Erythroblast (primary cell): ENCODE measurements at regions not wholly inside any gene's neighbourhood (a gene's known extent, or its start where the extent isn't known, plus 50 kb on each side); places are given as distances from the start of the nearest gene placed in this dataset.
"Not testable (repeated sequence)": the region's sequence is repeated elsewhere in the genome, so short reads cannot be mapped to it uniquely, and the experiment has no call there.

Source experiments
- DNase-seq, 2 experiments: peaks; one replicate each; lab custom pipeline; 2025; lab: John Stamatoyannopoulos, UW
- GATA1 ChIP-seq: IDR thresholded peaks from 2 replicates; pipeline ENCODE4 v1.6.1; 2011; ENCODE audit warnings: low read depth, mild to moderate bottlenecking, control low read depth, low read length, moderate library complexity
- POLR2A ChIP-seq: IDR thresholded peaks from 2 replicates; pipeline ENCODE4 v1.6.1; 2011; ENCODE audit warnings: mild to moderate bottlenecking, low read length

DNA sequence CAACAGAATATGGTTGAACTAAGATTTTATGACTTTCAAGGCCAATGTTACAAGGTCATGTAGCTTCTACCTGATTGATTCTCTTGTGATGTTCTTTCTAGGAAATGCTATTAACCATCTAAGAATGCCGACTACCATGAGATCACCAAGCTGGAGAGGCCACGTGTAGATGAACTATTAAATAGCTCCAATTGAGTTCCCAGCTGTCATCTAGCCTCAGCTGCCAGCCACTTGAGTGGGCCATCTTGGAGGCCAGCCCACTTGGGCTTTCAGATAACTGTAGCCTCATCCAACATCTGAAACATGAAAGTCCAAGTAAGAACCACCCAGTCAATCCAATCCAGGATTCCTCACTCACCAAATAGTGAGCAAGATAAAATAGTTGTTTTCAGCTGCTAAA is 376.9 kb upstream of the TMEFF2 start:
- DNase-seq = no peak
- TF ChIP-seq POLR2A = no peak
- TF ChIP-seq GATA1 = no peak

DNA sequence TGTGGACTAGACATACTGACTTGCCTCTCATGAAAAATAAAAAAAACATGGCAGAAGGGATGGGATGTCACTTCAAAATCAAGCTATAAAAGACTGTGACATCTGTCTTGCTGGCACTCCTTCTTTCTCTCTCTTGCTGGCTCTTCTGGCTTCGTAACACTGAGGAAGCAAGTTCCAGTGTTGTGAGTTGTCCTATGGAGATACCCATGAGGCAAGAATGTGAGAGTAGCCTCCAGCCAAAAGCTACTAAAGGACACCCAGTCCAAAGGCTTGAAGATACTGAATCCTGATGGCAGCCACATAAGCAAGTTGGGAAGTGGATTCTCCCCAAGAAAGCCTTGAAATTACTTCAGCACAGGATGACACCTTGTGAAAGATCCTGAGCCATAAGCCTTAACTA is 376.1 kb upstream of the TMEFF2 start:
- TF ChIP-seq GATA1 = no peak
- TF ChIP-seq POLR2A = no peak
- DNase-seq = no peak

DNA sequence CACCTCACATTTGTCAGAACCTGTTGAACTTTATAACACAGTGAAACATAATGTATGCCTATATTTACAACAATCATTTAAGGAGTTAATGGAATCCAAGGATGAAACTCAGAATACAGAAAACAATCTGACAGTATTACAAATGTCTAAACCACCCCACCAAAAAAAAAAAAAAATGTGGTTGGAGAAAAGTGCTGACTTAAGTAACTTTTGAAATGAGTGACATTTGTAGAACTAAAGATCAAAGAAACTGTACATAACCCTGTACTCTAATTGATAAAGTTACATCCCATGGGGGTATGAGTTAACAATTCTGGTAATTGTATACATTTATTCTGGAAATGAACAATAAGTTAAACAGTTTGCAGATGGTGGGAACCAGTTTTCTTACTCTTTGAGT is 372.1 kb upstream of the TMEFF2 start:
- DNase-seq = no peak
- TF ChIP-seq POLR2A (no peak), GATA1 (no peak)

DNA sequence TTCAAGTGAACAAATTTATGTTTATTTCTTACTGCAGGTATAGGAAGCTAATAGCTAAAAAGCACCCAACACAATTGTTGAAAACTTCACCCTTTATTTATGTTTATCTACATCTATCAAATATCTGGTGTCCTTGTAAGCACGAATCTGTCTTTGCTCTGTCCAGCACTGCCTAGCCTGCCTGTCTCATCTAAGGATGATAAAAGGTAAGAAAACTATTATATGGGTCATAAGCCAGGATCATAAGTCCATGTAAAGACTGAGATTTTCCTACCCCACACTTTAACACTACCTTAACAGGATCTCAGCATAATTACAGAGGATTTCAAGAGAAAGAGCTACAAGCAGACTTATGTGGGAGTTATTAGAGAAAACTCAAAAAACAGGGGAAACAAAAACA is 365.6 kb upstream of the TMEFF2 start:
- DNase-seq = no peak

DNA sequence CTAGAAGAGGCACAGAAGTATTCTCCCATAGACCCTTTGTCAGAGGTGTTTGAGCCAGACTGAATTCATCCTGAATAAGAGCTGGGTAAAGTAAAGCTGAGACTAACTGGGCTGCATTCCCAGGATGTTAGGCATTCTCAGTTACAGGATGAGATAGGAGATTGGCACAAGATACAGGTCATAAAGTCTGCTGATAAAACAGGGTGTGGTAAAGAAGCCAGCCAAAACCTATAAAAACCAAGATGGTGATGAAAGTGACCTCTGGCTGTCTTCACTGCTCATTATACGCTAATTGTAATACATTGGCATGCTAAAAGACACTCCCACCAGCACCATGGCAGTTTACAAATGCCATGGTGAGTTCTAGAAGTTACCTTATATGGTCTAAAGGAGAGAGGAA is 364.9 kb upstream of the TMEFF2 start:
- DNase-seq = no peak
- TF ChIP-seq GATA1 = no peak
- no peak for TF ChIP-seq POLR2A

More for the DNA sequence above, 365.6 kb upstream of the TMEFF2 start:
- TF ChIP-seq POLR2A = no peak
- TF ChIP-seq GATA1 = no peak

DNA sequence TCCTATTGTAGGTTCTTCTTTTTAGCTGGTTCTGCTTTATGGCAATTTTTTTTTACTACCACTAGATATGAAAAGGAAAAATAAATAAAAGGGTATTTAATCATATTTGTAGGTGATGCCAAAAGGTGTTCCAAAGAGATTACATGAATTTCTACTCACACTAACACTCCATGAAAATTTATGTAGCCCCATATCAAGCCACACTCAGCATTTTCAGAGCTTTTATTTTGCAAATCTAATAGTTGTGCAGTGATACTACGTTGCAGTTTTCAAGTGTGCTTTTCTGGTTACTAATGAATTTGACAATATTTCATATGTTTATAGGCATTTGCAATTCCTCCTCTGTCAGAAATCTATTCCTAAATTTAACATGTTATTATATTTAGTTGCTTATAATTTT is 363.9 kb upstream of the TMEFF2 start:
- TF ChIP-seq GATA1 (no peak), POLR2A (no peak)
- no peak for DNase-seq

DNA sequence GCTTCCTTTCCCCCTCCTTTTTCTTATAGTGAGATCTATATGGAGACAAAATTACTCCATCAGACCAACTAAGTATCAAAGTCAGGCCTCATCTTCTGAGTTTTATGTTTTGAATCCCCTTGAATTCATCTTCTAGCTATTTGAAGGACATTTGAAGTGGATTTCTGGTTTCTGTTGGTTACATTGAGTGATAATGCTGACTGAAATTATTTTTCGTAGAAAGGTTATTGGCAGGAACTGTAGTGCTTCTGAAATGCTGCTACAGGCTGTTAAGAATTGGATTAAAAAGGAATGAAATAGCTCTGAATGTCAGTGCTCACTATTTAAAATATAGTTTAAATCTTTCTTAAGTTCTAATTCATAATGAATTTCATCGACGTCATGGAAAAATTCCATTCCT is 361.0 kb upstream of the TMEFF2 start:
- DNase-seq = no peak
- TF ChIP-seq POLR2A (no peak), GATA1 (no peak)

DNA sequence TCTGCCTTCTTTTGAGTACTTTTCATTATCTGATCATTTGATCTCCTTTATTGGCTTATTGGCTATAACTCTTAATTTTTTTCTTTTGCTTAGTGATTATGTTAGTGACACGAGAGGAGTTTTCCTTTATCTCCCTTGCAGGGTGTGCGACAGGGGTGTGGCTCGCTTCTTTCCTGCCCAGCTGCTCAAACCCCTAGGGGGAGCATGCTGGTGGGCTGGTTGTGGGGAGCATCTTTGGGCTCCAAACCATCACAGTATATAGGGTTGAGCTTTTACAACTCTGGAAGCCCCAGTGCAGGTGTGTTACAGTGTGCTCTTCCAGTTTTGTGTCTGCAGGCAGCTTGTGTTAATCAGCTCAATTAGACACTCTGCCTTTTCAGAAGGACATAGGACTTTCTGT is 357.0 kb upstream of the TMEFF2 start:
- no peak for DNase-seq
- TF ChIP-seq POLR2A = no peak
- no peak for TF ChIP-seq GATA1

DNA sequence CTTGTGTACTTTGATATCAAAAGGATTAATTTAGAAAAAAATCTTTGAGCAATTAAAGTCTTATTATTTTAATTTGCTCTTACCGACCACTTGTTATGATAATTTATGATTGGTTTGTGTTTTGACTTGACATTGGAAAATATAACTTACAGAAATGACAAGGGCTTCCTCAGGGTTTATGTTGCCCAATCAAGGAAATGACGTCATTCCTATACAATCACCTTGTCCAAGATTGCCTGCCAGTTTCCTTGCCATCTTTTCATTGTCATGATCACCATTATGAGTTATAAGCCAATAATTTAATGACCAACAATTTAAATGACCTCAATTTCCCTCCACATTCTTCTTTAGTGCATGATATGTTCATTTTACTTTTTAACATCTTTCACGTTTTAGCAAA is 351.8 kb upstream of the TMEFF2 start:
- TF ChIP-seq GATA1 = no peak
- no peak for TF ChIP-seq POLR2A
- DNase-seq = no peak

DNA sequence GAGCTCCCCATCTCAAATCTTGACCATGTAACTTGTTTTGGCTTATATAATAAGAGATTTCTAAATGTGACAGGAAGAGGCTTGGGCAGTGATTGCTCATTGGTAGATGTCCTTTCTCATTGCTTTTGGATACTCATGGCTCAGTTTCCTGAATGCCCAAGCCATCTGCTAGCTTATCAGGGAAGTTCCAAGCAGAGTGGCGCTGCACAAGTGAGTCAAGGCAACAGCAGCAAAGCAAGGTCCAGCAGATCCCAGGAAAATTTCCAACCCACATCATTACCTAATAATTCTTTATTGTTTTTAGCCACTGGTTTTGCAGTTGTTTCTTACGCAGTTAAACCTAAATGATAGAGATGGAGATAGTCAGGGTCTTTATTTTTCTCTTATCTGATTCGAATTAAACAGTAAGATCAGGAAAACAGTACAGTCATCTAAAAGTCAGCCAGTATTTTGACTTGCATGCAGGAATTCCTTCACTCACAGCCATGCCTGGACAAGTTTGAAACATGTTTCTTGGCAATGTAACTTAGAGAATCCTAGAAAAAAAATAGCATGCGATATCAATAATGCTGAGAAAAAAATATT is 349.7 kb upstream of the TMEFF2 start:
- DNase-seq = no peak
- TF ChIP-seq GATA1 = no peak
- TF ChIP-seq POLR2A = no peak

DNA sequence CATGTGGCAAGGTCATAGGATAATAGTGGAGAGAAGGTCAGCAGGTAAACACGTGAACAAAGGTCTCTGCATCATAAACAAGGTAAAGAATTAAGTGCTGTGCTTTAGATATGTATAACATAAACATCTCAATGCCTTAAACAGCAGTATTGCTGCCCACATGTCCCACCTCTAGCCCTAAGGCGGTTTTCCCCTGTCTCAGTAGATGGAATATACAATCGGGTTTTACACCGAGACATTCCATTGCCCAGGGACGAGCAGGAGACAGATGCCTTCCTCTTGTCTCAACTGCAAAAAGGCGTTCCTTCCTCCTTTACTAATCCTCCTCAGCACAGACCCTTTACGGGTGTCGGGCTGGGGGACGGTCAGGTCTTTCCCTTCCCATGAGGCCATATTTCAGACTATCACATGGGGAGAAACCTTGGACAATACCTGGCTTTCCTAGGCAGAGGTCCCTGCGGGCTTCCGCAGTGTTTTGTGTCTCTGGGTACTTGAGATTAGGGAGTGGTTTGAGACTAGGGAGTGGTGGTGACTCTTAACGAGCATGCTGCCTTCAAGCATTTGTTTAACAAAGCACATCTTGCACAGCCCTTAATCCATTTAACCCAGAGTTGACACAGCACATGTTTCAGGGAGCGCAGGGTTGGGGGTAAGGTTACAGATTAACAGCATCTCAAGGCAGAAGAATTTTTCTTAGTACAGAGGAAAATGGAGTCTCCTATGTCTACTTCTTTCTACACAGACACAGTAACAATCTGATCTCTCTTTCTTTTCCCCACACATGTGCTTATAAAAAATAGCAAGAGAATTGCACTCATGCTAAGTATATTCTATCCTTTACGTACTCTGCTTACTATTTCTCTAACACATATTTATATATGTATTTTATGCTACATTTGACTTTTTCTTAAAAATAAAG is 347.7 kb upstream of the TMEFF2 start:
- DNase-seq = not testable (repeated sequence)

DNA sequence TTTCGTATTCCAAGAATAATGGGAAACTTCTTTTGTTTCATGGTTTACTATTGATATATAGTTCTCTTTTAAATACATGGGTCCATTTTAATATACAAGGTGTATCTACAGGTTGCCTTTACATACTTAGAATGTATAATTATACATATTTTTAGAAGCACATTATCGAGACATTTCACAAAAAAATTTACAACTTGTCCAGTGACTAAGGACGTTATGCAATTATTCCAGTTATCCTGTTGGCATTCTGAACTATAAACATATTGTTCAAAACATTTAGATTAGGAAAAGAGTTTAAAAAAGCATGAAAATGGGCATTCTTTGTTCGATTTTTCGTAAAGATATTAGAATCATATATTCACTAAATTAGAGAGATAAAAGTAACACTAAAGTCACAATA is 344.6 kb upstream of the TMEFF2 start:
- no peak for DNase-seq
- TF ChIP-seq POLR2A = no peak
- no peak for TF ChIP-seq GATA1

DNA sequence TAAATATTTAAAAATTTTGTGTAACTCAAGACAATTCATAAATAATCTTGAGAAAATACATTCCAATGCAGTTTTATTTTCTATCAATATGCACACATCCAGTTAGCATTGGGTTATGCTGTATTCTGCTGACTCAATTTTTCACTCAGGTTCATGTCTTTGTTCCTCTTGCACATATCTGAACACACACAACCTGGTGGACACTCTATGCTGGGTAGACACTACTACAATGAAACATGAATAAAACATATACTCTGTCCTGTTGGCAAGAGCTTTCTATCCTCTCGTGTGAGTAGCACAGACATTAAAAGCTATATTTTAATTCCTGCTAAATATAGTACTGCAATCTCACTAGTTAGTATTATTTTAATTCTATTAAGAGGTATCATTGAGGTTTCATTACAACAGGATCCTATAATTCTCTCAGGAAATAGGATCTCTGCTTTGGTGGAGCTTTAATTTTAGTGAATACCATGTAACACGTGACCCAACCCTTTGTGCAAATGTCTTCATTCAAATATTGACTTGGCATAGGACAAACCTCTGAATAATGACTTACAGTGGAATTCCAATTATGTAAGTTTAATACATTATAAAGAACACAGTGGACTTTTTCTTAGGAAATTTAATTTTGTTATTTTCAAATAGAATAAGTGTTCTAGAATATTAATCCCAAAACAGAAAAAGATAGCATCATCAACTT is 342.3 kb upstream of the TMEFF2 start:
- TF ChIP-seq POLR2A = no peak
- no peak for TF ChIP-seq GATA1
- no peak for DNase-seq
